GM12864 (cell line): ENCODE measurements at regions not wholly inside any gene's neighbourhood (a gene's known extent, or its start where the extent isn't known, plus 50 kb on each side); places are given as distances from the start of the nearest gene placed in this dataset.
A peak's percentile ranks its signal among the peaks of the same experiment; 100 is the strongest.
"Not testable (repeated sequence)": the region's sequence is repeated elsewhere in the genome, so short reads cannot be mapped to it uniquely, and the experiment has no call there.

Experiments used
- DNase-seq: peaks from one replicate; pipeline ENCODE4 v3.0.0-alpha.2; 2011; ENCODE audit warnings: low read depth
- H3K4me3 ChIP-seq: 2 replicates; pipeline ENCODE4 v1.5.1; 2011; ENCODE audit warnings: mild to moderate bottlenecking, low read depth, low read length, control low read depth
- CTCF ChIP-seq: IDR thresholded peaks from 2 replicates; pipeline ENCODE4 v1.5.1; 2011; ENCODE audit warnings: low read depth, mild to moderate bottlenecking, moderate library complexity, low read length, control low read depth, inconsistent platforms; ENCODE audit errors: missing control alignments

- no peak for TF ChIP-seq CTCF
- no peak for DNase-seq
- H3K4me3 ChIP-seq: no peak overlapping the region; the same call in 1 of the 2 replicates
Measured at GRCh38 chr12:58424735-58425392, 483.5 kb downstream of the ATP23 start.

- H3K4me3 ChIP-seq: peak overlapping the region; percentile 3; the same call in 1 of the 2 replicates
- DNase-seq: peak; percentile 73
- no peak for TF ChIP-seq CTCF
Measured at GRCh38 chr12:58425481-58426392, 484.4 kb downstream of the ATP23 start.

GRCh38 chr12:58426437-58426836 lies 485.1 kb downstream of the ATP23 start:
- H3K4me3 ChIP-seq, DNase-seq: not testable (repeated sequence)

- no peak for DNase-seq
- no peak for TF ChIP-seq CTCF
- no peak overlapping the region for H3K4me3 ChIP-seq
Measured at GRCh38 chr12:58433959-58434358, 486.3 kb downstream of the LRIG3 start.

GRCh38 chr12:58434726-58435125 lies 485.6 kb downstream of the LRIG3 start:
- TF ChIP-seq CTCF: no peak
- no peak overlapping the region for H3K4me3 ChIP-seq
- DNase-seq: no peak

- no peak for DNase-seq
- no peak for TF ChIP-seq CTCF
- H3K4me3 ChIP-seq: no peak overlapping the region
Measured at GRCh38 chr12:58435647-58436046, 484.7 kb downstream of the LRIG3 start.

GRCh38 chr12:58441483-58441882 lies 478.8 kb downstream of the LRIG3 start:
- TF ChIP-seq CTCF: no peak
- H3K4me3 ChIP-seq: no peak overlapping the region

More at GRCh38 chr12:58441483-58441882, 478.8 kb downstream of the LRIG3 start:
- DNase-seq: no peak
